OCI-LY7 (cell line): ENCODE measurements at regions not wholly inside any gene's neighbourhood (a gene's known extent, or its start where the extent isn't known, plus 50 kb on each side); places are given as distances from the start of the nearest gene placed in this dataset.

Experiments used
- EZH2phosphoT487 ChIP-seq: fragments of 200-600 bp; sonication (generic); IDR thresholded peaks from 2 replicates; pipeline ENCODE4 v1.6.1; 2018; ENCODE audit warnings: low read depth, borderline replicate concordance, mild to moderate bottlenecking, mixed run types, antibody characterized with exemption, low read length, moderate library complexity, mixed read lengths
- TF ChIP-seq, protein P1 (sequence below): fragments of 200-600 bp; sonication (generic); conservative IDR thresholded peaks from 2 replicates; pipeline ENCODE4 v1.5.1; 2014; ENCODE audit warnings: mild to moderate bottlenecking, antibody characterized with exemption, low read length, moderate library complexity, mixed read lengths

DNA sequence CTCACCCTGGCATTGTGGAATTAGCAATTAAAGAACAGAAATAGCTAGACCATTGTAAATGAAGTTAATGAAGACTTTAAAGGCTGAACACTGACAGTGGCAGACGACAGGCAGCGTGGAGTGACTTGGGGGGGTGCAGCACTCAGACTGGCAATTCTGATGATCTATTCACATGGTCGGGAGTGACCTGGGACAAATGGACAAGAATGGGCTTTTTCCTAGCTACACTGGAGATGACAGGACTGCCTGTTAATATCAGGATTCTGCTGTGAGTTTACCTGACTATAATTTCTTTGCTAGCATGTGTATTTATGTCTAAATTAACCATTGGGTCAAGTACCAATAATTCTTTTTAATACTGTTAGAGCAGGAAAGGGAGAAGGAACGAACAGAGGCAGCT lies 199.6 kb downstream of the FBXO15 start:
- TF ChIP-seq EZH2phosphoT487 = no peak
- TF ChIP-seq, protein P1, sequence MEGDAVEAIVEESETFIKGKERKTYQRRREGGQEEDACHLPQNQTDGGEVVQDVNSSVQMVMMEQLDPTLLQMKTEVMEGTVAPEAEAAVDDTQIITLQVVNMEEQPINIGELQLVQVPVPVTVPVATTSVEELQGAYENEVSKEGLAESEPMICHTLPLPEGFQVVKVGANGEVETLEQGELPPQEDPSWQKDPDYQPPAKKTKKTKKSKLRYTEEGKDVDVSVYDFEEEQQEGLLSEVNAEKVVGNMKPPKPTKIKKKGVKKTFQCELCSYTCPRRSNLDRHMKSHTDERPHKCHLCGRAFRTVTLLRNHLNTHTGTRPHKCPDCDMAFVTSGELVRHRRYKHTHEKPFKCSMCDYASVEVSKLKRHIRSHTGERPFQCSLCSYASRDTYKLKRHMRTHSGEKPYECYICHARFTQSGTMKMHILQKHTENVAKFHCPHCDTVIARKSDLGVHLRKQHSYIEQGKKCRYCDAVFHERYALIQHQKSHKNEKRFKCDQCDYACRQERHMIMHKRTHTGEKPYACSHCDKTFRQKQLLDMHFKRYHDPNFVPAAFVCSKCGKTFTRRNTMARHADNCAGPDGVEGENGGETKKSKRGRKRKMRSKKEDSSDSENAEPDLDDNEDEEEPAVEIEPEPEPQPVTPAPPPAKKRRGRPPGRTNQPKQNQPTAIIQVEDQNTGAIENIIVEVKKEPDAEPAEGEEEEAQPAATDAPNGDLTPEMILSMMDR = no peak
